CD4-positive, alpha-beta T cell treated with Interleukin-4 for 4 hours (primary cell): ENCODE measurements at regions not wholly inside any gene's neighbourhood (a gene's known extent, or its start where the extent isn't known, plus 50 kb on each side); places are given as distances from the start of the nearest gene placed in this dataset.
"Not testable (repeated sequence)": the region's sequence is repeated elsewhere in the genome, so short reads cannot be mapped to it uniquely, and the experiment has no call there.

Experiments
- DNase-seq: peaks from one replicate; pipeline ENCODE4 v3.0.0-alpha.2; 2020

DNA sequence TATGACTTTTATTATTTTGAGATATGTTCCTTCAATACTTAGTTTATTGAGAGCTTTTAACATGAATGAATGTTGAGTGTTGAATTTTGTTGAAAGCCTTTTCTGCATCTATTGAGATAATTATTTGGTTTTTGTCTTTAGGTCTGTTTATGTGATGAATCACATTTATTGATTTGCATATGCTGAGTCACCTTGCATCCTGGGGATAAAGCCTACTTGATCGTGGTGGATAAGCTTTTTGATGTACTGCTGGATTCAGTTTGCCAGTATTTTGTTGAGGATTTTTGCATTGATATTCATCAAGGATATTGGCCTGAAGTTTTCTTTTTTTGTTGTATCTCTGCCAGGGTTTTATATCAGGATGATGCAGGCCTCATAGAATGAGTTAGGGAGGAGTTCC, 106.5 kb upstream of the DAZL start:
- not testable (repeated sequence) for DNase-seq

DNA sequence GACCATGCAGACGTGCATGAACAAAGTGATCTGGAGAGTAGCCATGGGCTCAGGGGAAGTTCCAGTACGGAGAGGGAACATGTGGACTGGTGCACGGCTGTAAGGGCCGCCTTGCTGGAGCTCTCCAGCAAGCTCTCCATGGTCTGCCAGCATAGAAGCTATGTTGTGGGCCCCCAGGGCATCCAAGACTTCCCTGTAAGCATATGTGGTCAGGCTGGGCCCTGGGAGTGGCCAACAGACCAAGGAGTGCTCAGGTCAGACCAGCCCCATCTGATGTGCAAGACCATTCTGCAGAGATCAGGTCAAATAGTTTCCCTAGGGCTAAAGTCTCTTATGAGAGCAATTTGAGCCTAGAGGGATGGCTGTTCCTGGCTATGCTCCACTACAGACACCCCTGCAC, 110.1 kb upstream of the DAZL start:
- DNase-seq = no peak

DNA sequence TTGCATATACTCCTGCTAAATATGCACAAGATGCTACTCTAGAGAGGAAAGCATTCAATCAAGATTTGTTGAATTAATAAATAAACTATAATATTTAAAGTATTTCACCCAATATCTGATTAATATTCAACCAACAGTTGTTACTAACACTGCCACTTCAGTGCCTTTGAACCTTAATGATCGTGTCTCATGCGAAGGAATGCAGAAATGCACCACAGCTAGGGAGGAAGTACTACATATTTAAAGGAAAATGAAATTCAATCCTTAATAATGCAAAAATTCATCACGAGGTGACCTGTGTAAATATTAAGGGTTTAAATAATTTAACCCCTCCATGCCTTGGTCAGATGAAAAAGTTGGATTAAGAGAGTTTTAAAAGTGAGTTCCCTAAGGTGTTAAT, 114.2 kb upstream of the DAZL start:
- no peak for DNase-seq

DNA sequence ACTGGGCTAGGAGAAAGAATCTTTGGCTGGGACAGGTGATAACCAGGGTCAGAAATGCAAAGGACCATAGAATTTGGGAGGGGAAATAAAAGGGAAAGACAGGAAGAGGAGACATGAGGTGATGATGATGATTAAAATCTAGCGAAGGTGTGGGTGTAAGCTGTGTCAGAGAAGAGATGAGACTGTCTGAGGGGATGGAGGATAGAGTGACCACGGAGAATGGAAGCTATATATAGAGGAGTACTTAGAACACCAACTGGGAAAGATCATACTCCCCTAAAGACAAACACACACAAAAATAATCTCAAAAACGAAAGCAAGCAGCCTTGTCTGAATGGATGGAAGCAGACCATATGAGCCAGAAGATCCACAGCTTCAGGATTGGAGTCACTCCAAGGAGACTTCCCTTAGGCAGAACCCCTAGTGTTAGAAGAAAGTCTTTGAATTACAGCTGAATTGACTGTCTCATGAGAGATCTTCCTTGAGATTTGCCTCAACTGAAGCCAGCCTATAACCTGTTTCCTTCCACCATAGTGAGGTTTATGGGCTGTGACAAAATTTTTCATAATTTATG, 115.2 kb upstream of the DAZL start:
- DNase-seq = no peak

DNA sequence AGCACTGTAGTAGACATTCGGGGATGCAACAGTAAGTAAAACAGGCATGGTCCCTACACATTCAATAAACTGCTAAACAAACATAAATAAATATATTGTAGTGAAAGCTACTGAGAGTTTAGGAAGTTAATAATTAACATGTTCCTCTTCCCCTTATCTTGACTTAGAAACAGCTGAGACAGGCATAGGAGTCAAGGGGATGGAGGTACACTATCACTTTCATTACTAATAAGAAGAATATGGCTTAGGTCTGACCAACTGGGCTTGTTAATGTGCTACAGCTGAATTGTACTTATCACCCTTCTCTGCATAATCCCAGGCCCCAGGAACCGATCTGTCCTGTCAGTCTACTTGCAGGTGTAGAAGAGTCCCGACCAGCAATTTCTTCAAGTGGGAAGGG, 116.3 kb upstream of the DAZL start:
- no peak for DNase-seq

DNA sequence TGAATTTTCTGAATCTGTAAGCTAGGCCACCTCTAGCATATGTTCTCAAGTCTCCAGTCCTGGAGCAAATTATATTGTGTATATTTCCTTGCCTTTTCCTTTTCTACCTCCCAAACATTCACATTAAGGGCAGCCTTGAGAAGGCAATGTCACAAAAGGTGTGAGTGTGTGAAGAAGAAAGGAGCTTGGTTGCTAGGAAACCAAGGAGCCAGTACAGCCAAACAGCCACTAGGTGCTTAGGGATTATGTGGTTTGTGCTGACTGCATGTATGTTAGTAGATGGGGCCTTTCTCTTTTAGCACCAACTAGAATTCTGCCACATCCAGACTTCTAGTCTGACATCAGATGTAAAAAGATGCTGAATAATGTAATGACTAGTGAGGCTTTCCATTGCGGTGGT, 118.8 kb upstream of the DAZL start:
- DNase-seq = no peak

DNA sequence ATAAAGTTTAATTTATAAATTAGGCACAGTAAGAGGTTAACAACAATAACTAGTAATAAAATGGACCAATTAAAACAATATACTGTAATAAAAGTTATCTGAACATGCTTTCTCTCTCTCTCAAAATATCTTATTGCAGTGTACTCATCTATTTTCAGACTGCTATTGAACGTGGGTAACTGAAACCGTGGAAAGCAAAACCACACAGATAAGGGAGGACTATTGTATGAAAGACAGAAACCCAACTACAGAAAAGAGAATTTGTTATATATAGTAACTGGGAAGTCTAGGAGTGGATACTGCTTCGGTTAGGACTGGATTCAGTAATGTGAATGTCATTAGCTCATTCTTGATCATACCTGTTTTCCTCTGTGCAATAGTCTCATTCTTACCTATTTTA, 119.3 kb upstream of the DAZL start:
- DNase-seq = no peak

DNA sequence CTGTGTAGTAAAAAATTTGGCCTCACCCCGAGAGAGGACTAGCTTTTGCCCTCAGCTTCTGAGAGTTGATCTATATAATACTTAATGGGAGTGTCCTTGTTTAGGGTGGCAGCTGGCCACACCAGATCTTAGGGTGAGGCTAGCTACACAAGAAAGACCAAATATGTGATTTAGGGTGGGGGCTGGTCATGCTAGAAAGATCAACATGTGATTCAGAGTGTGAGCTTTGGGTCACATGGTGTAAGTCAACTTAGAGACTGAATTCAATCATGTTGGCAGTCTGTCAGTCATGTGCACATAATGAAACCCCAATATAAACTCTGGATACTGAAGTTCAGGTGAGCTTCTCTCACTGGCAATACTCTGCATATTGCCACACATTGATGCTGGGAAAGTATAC, 120.7 kb upstream of the DAZL start:
- DNase-seq = no peak

DNA sequence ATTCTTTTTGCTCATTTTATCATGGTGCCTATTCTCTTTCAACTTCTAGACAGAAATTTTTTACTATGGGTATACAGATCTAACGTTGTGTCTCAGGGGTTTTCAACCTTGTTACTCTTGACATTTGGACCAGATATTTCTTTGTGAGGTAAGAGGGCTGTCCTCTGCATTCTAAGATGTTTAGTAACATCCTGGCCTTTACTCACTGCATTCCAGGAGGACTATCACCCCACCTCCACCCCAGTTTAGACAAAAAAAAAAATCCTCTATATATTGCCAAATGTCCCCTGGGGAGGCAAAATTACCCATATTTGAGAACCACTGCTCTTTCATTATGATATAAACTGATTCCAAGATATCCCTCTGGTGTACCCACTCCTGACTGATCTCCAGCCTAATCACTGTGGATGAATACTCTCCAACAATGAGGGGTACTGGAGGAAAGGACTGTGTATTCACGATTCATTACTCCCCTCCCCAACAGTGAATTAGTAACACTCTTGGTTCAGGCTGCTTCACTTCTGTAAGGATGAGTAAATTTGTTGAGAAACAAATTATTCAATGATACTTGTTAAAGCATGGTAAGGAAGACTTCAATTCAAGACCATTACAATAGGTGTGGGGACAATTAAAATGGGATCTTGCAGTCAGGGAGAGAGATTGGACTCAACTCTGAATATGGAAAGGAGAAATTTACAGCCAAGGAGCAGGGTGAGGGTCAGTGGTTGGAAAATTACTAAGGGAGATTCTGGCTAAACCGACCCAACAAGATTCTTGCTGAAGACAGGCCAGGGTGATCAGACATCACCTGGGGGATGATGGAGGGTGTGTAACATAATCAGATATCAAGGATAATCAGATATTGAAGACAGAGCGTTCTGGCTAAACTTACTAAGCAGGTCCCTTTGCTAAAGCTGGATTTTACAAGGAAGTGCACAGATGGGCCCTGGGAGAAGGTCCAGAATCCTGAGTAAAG, 123.8 kb upstream of the DAZL start:
- DNase-seq = no peak

DNA sequence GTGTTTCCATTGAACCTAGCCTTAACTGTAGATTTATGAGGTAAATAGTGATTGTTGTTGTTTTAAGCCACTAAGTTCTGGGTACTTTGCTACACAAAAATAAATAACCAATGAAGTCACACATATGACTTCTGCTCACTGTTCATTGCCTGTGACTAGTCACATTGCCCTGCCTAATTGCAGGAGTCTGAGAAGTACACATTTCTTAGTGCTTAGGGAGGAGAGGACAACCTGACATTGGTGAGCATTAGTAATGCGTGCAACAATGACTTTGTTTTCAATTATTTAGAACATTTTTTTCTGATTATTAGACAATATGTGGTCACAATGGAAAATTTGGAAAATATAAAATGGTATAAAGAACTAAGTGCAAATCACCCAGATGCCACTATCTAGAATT, 133.2 kb upstream of the DAZL start:
- no peak for DNase-seq

DNA sequence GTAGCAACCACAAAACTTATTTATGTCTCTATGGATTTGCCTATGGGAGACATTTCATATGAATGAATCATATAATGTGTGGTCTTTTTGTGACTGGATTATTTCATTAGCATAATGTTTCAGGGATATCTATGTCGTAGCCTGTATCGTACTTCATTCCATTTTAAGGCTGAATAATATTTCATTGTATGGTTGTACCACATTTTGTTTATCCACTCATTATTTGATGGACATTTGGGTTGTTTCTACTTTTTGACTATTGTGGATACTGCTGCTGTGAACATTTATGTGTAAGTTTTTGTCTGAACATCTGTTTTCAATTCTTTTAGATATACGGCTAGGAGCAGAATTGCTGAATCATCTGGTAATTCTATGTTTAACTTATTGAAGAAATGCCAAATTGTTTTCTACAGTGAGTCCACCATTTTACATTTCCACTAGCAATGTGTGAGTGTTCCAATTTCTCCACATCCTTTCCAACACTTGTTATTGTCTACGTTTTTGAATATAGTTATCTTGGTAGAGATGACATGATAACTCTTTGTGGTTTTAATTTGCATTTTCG, 134.4 kb upstream of the DAZL start:
- DNase-seq = no peak

DNA sequence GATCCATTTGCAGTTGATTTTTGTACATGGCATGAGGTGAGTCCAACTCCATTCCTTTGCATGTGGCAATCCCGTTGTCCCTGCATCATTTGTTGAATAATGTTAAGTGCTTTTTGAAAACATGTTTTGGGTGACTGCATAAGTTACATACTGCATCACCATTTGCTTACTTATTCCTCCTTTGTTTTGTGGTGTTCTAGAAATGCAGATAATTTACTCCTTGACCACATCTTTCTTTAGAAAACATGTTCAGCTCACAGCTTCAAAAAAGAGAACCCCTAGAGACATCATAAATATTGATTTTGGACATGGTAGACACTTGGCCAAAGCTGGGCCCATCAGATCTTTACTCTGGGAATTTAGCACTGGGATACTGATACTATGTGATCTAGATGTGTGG, 135.3 kb upstream of the DAZL start:
- no peak for DNase-seq

DNA sequence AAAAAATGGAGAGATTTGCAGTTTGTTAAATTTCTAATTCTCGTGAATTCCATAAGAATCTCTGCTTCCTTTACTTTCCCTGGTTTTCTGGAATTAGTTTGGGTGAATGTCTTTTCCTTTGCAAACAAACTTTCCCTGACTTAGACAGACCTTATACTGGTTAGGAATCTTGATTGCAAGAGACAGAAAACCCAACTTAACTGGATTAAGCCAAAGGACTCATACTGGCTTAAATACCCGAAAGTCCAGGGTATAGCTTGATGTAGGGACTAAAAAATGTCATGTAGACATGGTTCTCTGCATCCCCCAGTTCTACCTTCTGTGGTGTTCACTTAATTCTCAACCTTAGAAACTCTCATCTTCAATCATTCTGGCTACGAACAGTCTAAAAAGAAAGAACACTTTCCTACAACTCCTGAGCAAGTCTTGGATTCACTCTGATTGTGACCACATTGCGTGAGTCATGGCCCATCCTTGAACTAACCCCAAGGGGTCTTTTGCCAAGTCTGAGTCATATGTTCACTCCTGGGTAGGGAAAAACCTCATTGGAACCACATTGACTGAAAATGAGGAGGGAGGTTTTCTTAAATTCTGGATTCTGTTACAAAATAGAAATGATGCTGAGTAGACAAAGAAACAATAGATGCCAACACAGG, 136.0 kb upstream of the DAZL start:
- no peak for DNase-seq

DNA sequence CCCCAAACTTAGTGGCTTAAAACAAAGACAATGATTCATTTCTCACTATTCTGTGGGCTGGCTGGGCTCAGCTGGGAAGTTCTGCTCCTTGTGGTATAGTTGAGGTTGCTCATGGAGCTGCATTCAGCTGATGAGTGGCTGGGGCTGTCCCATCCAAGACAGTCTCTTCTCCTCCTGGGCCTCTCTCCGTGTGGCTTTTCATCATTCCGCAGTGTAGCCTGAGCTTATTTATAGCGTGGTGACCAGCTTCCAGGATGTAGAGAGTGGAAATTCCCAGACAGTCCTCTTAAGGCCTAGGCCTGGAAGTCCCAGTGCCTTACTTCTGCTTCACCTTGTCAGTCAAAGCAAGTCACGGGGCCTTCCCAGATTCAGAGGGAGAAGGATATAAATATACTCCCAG, 136.7 kb upstream of the DAZL start:
- DNase-seq = no peak

DNA sequence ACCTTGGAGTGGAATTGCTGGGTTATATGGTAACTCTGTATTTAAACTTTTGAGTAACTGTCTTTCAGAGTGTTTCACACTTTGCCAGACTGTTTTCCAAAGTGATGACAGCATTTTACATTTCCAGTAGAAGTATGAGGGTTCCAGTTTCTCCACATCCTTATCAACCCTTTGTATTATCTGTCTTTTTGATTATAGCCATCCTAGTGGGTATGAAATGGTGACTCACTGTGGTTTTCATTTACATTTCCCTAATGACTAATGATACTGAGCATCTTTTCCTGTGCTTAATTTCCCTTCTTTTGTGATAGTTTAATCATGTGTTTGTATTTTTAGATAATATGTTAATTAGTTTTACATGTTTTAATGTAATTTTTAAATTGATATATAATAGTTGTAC, 138.1 kb upstream of the DAZL start:
- no peak for DNase-seq

DNA sequence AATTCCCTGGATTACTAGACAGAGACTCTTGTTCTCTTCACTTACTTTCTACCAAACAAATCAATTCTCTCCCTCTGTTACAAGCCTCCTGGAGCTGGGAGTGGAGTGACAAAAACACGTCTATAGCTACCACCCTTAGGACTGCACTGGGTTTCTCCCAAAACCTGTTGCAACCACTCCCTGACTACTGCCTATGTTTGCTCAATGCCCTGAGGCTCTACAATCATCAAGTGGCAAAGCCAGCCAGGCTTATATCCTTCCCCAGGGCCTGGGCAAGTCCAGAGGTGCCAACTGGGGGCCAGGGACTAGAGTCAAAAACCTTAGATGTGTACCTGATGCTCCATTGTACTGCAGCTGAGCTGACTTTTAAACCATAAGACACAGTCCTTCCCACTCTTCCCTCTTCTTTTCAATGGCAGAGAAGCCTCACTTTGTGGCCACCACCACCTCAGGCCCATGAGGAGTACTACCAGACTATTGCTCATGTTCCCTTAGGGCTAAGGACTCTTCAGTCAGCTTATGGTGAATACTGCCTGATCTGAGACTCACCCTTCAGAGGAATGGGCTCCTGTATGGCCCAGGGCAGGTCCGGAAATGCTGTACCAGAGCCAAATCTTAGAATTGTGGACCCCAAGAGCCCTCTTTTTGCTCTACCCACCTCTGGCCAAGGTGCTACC, 125.4 kb upstream of the PLCL2 start:
- no peak for DNase-seq

DNA sequence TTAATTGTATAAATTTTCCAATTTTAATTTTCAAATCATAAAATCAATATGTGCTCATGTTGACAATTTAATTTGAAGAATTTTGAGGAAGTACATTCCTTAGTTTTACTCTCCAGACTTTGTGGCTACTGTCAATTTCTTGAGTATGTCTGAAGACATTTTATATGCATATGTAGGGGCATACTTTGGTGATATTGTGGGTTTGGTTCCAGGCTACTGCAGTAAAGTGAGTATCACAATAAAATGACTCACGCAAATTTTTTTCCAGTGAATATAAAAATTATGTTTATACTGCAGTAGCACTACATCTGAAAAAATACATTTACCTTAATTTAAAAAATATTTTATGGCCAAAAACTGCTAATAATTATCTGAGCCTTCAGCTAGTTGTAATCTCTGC, 123.2 kb upstream of the PLCL2 start:
- no peak for DNase-seq

DNA sequence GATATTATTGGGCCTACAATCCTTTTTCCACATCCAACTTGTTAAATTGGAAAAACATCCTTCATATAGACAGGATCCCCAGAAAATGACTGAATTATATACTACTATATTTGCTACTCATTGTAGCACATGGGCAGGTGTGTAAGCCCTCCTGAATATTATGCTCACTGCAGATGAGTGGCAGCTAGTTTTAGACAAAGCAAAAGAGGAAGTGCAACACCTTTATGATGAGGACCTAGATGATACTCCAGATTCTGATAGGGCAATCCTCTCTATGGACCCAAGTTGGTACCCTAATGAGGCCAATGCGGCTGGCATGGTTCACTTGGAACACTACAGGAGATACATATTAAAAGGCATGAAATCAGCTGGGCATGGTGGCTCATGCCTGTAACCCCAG, 119.1 kb upstream of the PLCL2 start:
- no peak for DNase-seq

DNA sequence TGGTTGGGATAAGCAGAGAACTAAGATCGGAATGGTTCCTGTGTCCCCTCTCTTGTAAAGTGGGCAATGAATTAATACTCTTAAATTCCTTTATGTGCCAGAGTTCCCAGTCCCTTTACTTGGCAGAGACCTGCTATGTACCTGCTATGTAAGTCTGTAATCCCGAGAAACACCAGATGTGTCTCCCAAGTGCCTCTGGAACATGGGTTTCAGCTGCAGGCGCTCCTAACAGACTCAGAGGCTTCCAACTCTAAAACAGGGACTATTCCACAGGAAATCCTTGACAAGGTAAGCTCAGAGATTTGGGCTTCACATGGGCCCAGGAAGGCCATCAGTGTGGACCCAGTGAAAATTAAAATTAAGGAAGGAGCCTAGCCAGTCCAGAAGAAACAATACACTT, 117.7 kb upstream of the PLCL2 start:
- DNase-seq = no peak

DNA sequence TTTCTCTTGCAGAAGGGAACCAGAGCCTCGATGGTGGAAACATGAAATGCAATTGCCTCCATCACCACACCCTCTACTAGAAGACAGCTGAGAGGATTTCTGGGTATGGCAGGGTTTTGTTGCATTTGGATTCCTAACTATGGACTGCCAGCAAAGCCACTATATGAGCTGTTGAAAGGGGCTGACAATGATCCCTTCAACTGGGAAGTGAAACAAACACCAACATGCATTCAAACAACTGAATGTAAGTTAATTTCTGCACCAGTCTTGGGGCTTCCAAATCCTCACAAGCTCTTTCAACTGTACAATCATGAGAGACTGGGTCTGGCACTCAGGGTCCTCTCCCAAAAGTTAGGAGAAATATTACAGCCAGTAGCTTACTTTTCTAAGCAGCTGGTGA, 116.7 kb upstream of the PLCL2 start:
- DNase-seq = no peak

DNA sequence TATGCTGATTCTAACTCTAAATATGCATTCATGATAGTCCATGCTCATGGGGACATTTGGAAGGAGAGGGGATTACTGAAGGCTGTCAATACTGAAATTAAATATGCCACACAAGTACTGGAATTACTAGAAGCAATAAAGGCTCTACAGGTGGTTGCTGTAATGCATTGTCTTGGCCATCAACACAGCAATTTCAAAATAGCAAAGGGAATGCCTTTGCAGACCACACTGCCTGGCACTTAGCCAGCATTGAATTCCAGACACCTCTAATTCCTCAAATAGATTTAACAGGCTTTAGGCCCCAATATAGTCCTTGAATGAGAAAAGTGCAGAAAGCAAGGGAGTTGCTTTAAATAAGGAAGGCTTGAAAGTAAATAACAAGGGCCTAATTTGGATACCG, 115.8 kb upstream of the PLCL2 start:
- DNase-seq = no peak

DNA sequence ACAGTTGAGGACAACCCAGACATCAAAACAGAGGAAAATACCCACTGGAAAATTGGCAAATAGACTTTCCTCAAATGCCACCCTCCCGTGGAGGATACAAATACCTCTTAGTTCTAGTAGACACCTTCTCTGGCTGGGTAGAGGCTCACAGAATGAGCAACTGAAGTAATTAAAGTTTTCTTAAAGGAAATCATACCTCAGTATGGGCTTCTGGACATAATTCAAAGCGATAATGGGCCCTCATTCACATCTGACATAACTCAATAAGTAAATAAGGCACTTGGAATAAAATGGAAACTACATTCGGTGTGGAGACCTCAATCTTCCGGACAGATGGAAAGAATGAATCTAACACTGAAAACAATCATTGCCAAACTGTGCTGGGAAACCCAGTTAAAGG, 115.2 kb upstream of the PLCL2 start:
- no peak for DNase-seq

DNA sequence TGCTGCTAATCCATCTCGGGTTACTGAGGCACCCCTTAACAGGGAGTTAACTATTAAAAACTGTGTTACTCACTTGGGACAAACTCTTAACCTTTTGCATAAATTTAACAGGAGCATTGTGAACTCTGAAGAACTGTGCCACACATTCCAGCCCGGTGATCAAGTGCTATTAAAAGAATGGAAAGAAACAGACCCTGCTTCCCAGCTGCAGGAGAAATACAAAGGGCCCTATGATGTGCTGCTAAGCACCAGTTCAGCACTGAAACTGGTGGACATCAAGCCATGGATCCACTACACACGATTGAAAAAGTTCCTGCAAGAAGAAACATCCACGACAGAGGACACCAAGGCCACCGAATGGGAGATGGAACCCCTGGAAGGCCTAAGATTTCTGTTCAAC, 114.7 kb upstream of the PLCL2 start:
- no peak for DNase-seq
